Cardiac fibroblast (primary cell): ENCODE measurements at regions not wholly inside any gene's neighbourhood (a gene's known extent, or its start where the extent isn't known, plus 50 kb on each side); places are given as distances from the start of the nearest gene placed in this dataset.

Experiments
- DNase-seq, 2 donors: peaks; one replicate each; pipeline versions ENCODE4 v3.0.0 to v3.0.0-alpha.2; 2010; ENCODE audit warnings: low read depth in 2 of 2
- H3K4me3 ChIP-seq, 2 donors: replicated peaks in 1 of 2; 1 replicate in 1 of 2; 2 replicates in 1 of 2; pipeline ENCODE4 v1.5.1; 2011; ENCODE audit warnings: low read depth in 2 of 2, low read length in 2 of 2, mild to moderate bottlenecking in 2 of 2, moderate library complexity in 1 of 2
- TF ChIP-seq, protein P1 (sequence below): IDR thresholded peaks from one replicate; pipeline ENCODE4 v1.5.1; 2011; ENCODE audit warnings: low read depth, mild to moderate bottlenecking, low read length, inconsistent platforms

DNA sequence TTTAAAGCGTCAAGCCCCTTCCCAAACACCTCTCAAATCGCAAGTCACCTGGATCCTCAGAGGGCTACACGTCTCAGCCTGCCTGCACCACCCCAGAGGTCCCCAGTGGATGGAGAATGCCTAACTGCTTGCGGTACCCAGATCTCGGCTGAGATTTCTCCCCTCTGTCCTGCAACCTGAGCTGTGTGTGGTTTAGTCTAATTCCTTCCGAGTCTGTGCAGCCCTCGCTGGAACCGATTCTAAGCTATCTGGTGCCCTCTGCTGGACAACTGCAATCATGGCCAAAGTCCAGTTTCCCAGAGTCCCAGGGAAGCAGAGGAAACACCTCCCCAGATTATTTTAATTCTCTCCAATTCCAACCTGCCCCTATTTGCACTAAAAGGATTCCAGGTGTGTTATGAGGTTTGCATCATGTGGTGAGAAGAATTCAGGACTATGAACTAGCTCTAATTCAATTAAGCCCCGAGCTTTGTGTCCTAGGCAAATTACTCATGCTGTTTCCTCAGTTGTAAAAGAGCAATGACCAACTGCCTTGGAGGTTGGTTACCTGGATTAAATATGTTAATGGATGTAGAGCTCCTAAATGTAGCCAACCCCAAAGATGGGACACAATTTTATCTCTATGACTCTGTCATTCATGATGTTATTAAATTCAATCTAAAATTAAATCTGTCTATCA, 276.1 kb upstream of the NCKAP5 start:
- H3K4me3 ChIP-seq, result no peak overlapping the region
- TF ChIP-seq, protein P1, sequence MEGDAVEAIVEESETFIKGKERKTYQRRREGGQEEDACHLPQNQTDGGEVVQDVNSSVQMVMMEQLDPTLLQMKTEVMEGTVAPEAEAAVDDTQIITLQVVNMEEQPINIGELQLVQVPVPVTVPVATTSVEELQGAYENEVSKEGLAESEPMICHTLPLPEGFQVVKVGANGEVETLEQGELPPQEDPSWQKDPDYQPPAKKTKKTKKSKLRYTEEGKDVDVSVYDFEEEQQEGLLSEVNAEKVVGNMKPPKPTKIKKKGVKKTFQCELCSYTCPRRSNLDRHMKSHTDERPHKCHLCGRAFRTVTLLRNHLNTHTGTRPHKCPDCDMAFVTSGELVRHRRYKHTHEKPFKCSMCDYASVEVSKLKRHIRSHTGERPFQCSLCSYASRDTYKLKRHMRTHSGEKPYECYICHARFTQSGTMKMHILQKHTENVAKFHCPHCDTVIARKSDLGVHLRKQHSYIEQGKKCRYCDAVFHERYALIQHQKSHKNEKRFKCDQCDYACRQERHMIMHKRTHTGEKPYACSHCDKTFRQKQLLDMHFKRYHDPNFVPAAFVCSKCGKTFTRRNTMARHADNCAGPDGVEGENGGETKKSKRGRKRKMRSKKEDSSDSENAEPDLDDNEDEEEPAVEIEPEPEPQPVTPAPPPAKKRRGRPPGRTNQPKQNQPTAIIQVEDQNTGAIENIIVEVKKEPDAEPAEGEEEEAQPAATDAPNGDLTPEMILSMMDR, result peak; percentile 89
- DNase-seq, result peak; percentile 76 to 88

DNA sequence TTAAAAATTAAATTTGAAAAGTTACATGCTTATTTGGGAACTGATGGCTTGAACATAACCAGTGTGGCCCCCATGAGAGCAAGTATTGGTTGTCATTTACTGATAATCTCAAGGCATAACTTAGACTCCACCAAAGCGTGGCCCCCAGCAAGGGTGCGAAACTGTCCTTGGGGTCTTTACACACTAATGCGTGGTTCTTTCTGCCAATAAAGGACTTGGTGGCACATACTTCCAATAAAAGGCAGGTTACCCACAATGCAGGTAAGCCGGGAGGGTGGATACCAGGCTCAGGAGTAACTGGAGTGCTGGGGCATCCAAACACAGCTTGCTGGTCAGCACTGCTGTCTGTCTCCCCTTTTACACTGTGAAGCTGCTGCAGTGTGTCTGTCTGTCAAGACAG, 278.2 kb upstream of the NCKAP5 start:
- TF ChIP-seq, protein P1, result no peak
- no peak overlapping the region for H3K4me3 ChIP-seq
- no peak for DNase-seq

DNA sequence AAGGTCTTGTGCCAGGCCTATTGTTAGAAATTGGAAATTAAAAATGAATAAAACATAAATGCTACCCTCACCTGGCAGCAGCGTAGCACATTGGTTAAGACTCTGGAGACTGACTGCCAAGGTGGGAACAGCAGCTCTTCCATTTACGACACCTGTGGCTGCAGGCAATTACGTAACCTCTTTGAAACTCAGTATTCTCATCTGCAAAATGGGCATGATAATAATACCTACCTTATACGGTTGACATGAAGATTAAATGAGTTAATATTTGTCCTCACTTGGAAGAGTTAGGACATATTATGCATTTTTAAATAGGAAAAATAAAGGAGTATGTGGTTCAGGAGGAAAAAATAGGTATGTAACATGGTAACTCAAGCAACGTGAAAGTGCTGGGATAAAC, 279.3 kb upstream of the NCKAP5 start:
- H3K4me3 ChIP-seq, result no peak overlapping the region
- TF ChIP-seq, protein P1, result no peak
- DNase-seq, result no peak

DNA sequence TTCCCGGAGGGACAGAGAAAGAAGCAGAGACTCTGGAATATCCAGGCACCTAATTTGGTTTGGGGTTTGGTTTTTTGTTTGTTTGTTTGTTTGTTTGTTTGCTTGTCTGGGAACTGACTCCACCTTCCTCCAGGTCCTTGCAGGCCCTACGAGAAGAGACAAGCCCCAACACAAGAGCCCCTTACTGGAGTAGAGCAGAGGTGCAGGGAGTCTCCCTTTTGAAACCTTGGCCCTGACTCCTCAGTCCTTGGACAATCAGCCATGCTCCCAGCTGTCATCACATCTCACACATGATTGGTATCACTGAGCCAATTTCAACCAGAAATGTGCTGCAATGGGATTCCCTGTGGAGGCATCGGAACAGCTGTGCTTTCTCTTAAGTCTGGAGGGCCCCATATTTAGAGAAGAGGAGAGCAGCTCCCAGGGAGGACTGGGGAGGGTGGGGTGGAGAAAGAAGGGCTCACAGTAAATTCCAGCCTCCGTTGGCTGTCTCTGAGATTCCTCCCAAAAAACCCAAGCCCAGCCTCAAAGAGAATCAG, 279.9 kb upstream of the NCKAP5 start:
- DNase-seq, result no peak
- TF ChIP-seq, protein P1, result no peak
- H3K4me3 ChIP-seq, result no peak overlapping the region

DNA sequence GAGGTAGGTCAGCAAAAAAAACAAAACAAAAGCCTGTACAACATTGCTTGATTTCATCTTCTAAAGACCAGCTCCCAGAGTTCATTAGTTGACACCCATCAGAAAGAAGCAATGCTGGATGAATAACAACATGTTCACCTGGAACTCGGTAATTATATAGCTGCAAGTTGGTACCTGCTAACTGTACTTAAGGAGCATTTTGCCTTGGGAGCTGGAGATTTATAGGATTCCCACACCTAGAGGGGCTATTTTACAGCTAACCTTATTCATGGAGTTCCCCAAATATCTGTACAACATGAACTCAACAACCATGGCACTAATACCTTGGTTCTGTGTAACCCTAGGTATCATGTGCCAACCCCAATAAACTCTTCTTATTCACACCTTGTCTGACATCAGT, 281.1 kb upstream of the NCKAP5 start:
- TF ChIP-seq, protein P1, result no peak

DNA sequence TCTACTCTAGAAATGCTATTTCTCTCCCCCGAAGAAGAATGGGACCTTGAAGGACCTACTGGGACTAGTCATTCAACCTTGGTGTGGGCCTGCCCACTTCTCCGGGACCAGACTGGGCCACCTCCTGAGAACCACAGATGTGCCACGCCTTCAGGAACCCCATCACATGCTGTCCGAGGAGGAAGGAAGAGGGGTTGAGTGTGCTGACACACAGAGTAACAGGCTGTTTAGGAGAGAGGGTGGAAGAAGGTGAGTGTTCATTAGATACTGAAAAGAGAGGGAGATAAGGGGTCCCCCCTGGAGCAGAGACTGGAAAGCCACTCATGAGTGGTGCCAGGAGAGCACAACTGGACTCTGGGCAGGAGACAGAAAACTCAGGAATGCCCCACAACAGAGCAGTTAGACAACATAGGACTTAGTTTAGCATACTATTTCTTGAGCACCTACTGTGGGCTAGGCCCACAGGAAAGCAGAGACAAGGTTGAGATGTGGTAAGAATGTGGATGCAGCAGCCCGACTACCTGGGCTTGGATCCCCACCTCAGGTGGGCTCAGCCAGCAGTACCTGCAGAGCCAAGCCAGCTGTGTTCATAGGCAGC, 286.4 kb upstream of the NCKAP5 start:
- H3K4me3 ChIP-seq, result no peak overlapping the region
- TF ChIP-seq, protein P1, result no peak
- no peak for DNase-seq

More for the DNA sequence above, 281.1 kb upstream of the NCKAP5 start:
- no peak for DNase-seq
- no peak overlapping the region for H3K4me3 ChIP-seq

DNA sequence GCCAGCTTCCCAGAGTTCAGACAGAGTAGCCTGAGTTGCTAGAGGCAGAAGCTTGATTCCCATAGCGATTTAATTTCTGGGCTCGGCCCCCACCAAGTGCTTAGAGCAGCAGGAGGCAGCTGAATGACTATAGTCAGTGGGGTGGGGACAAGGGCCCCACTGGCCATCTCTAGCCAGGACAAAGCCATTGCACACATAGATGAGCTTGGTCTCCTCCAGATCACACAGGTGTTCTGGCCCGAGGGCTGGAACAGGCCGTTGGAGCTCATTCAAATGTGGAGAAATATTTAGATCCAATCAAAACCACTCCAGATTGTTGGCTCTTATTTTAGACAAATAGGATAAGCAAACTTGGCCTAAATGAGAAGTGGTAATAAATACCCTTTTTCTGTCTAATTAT, 287.3 kb upstream of the NCKAP5 start:
- TF ChIP-seq, protein P1, result no peak
- DNase-seq, result no peak
- no peak overlapping the region for H3K4me3 ChIP-seq
